ENCODE measurements at regions not wholly inside any gene's neighbourhood (a gene's known extent, or its start where the extent isn't known, plus 50 kb on each side); places are given as distances from the start of the nearest gene placed in this dataset.

DNA sequence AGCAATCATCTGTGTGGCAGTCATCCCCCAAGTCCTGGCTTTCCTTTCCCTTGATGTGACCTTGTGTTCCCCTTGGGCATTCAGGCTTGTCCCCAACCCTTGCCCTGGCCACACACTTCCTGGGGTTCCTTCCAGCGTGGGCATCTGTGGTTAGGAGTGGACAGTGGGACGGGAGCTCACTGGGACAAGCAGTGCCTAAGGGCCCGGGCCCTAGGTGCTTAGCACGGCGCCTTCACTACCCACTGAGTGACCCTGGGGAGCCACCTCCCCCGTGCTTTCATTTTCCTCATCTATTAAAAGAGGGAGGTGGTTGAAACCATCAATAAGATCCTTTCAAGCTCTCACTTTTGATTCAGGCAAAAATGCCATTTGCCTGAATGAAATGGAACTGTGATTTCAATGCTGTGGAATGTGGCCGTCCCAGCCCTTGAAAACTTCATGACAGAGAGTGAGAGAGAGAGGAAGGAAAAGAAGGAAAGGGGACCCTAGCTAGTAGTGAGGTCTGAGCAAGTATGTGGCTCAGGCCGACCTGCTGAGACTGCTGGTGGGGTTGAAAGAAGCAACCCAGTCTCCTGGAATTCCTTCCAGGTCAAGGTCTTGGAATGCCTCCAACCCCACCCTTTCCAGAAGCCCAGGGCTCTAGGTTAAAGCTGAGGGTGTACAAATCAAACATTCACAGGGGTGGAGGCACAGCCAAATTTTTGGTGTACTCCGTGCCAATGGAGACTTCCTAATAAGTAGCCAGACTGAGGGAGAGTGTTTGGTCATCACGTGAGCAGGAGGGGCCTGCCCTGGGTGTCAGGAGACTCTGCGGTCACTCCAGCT lies 302.9 kb downstream of the TLE3 start:
- peak overlapping the region; percentile 29 for H3K4me2 ChIP-seq (ENCODE audit: extremely low read depth, insufficient read depth, low read length)
- no peak overlapping the region for H3K4me3 ChIP-seq (replicated peaks in 1 of 4; ENCODE audit: control extremely low read depth in 1 of 4, insufficient read depth in 1 of 4, low read depth in 3 of 4, low read length in 4 of 4)

GRCh38 chr15:69795601-69796000 lies 302.1 kb downstream of the TLE3 start:
- Histone ChIP-seq H4K20me1 (ENCODE audit: control insufficient read depth, extremely low read depth, insufficient read depth, low read length) (no peaks in the 10 kb centered on the region), H3K9ac (ENCODE audit: insufficient read depth, low read length) (no peak overlapping the region), H3K4me2 (ENCODE audit: extremely low read depth, insufficient read depth, low read length) (no peak overlapping the region), H3K36me3 (ENCODE audit: control insufficient read depth, insufficient read depth, low read length) (no peaks in the 10 kb centered on the region), H3K4me3 (replicated peaks in 1 of 4; ENCODE audit: control extremely low read depth in 1 of 4, insufficient read depth in 1 of 4, low read depth in 3 of 4, low read length in 4 of 4) (no peak overlapping the region), H3K27me3 (ENCODE audit: control insufficient read depth, insufficient read depth, low read length) (no peaks in the 10 kb centered on the region), H2AFZ (ENCODE audit: low read length) (no peak overlapping the region), H3K27ac (ENCODE audit: insufficient read depth, low read length) (no peak overlapping the region), H3K79me2 (ENCODE audit: control insufficient read depth, insufficient read depth, low read length) (no peaks in the 10 kb centered on the region), H3K9me3 (ENCODE audit: control insufficient read depth, insufficient read depth, low read depth, low read length) (no peaks in the 10 kb centered on the region), H3K4me1 (ENCODE audit: control insufficient read depth, extremely low read depth, insufficient read depth, low read length) (peaks cover 8% of the 10 kb centered on the region)
- DNase-seq (ENCODE audit: low read depth in 2 of 2): no peak
- TF ChIP-seq EZH2 (IDR thresholded peaks at IDR 0.05; ENCODE audit: low read length, missing control alignments): no peak
- TF ChIP-seq CTCF (conservative IDR thresholded peaks at IDR 0.05 in 1 of 2, IDR thresholded peaks at IDR 0.05 in 1 of 2; ENCODE audit: low read depth in 1 of 2, low read length in 2 of 2): no peak

More for the DNA sequence above, 302.9 kb downstream of the TLE3 start:
- Histone ChIP-seq H3K27me3 (ENCODE audit: control insufficient read depth, insufficient read depth, low read length) (no peaks in the 10 kb centered on the region), H3K36me3 (ENCODE audit: control insufficient read depth, insufficient read depth, low read length) (no peaks in the 10 kb centered on the region), H3K27ac (ENCODE audit: insufficient read depth, low read length) (peak overlapping the region; percentile 16), H3K79me2 (ENCODE audit: control insufficient read depth, insufficient read depth, low read length) (no peaks in the 10 kb centered on the region), H4K20me1 (ENCODE audit: control insufficient read depth, extremely low read depth, insufficient read depth, low read length) (no peaks in the 10 kb centered on the region), H2AFZ (ENCODE audit: low read length) (peak overlapping the region; percentile 15), H3K4me1 (ENCODE audit: control insufficient read depth, extremely low read depth, insufficient read depth, low read length) (peaks cover 8% of the 10 kb centered on the region), H3K9me3 (ENCODE audit: control insufficient read depth, insufficient read depth, low read depth, low read length) (no peaks in the 10 kb centered on the region), H3K9ac (ENCODE audit: insufficient read depth, low read length) (no peak overlapping the region)
- DNase-seq (ENCODE audit: low read depth in 2 of 2): peak; percentile 13 to 79
- TF ChIP-seq CTCF (conservative IDR thresholded peaks at IDR 0.05 in 1 of 2, IDR thresholded peaks at IDR 0.05 in 1 of 2; ENCODE audit: low read depth in 1 of 2, low read length in 2 of 2): no peak
- no peak for TF ChIP-seq EZH2 (IDR thresholded peaks at IDR 0.05; ENCODE audit: low read length, missing control alignments)

DNA sequence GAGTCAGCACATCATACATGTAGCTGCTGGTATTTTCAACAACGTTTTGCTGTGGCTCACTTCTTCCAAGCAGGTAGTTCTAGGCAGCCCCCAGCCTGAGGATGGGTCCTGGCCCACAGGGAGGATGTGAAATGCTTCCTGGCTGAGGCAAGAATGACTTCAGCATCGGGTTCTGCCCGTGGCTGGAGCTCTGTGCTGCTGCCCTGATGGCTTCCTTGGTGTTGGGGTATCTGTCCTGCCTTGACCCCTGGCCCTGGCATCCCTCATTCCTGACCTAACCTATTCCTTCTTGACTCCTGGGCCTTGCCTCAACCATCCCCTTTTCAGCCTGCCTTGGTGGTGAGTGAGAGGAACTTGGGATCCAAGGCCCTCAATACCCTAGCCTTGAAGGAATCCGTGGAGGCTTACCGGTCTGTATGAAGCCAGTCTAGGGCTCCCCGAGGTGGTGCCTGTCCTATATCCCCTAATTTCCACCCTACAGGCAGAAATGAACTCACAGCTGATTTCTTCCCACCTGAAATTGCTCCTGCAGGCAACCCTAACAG lies 300.6 kb downstream of the TLE3 start:
- Histone ChIP-seq H3K27ac (ENCODE audit: insufficient read depth, low read length) (no peak overlapping the region), H2AFZ (ENCODE audit: low read length) (no peak overlapping the region), H3K4me3 (replicated peaks in 1 of 4; ENCODE audit: control extremely low read depth in 1 of 4, insufficient read depth in 1 of 4, low read depth in 3 of 4, low read length in 4 of 4) (no peak overlapping the region), H3K27me3 (ENCODE audit: control insufficient read depth, insufficient read depth, low read length) (no peaks in the 10 kb centered on the region), H3K79me2 (ENCODE audit: control insufficient read depth, insufficient read depth, low read length) (no peaks in the 10 kb centered on the region), H3K36me3 (ENCODE audit: control insufficient read depth, insufficient read depth, low read length) (no peaks in the 10 kb centered on the region), H3K9ac (ENCODE audit: insufficient read depth, low read length) (no peak overlapping the region), H3K9me3 (ENCODE audit: control insufficient read depth, insufficient read depth, low read depth, low read length) (no peaks in the 10 kb centered on the region), H3K4me2 (ENCODE audit: extremely low read depth, insufficient read depth, low read length) (no peak overlapping the region), H3K4me1 (ENCODE audit: control insufficient read depth, extremely low read depth, insufficient read depth, low read length) (peaks cover 8% of the 10 kb centered on the region), H4K20me1 (ENCODE audit: control insufficient read depth, extremely low read depth, insufficient read depth, low read length) (no peaks in the 10 kb centered on the region)
- no peak for DNase-seq (ENCODE audit: low read depth in 2 of 2)
- TF ChIP-seq EZH2 (IDR thresholded peaks at IDR 0.05; ENCODE audit: low read length, missing control alignments): no peak
- TF ChIP-seq CTCF (conservative IDR thresholded peaks at IDR 0.05 in 1 of 2, IDR thresholded peaks at IDR 0.05 in 1 of 2; ENCODE audit: low read depth in 1 of 2, low read length in 2 of 2): no peak
